ENCODE measurements at regions not wholly inside any gene's neighbourhood (a gene's known extent, or its start where the extent isn't known, plus 50 kb on each side); places are given as distances from the start of the nearest gene placed in this dataset.

GRCh38 chr11:127332896-127333295 lies 332.3 kb upstream of the KIRREL3 start:
- no peak for TF ChIP-seq CTCF (IDR thresholded peaks at IDR 0.05; ENCODE audit: unreplicated experiment)
- Mint-ChIP-seq H3K27me3 (ENCODE audit: unreplicated experiment) (no peaks in the 10 kb centered on the region), H3K4me3 (ENCODE audit: unreplicated experiment) (no peak overlapping the region), H3K36me3 (ENCODE audit: low read depth, unreplicated experiment) (no peaks in the 10 kb centered on the region), H3K27ac (ENCODE audit: unreplicated experiment) (no peak overlapping the region), H3K4me1 (ENCODE audit: unreplicated experiment) (no peaks in the 10 kb centered on the region), H3K9me3 (ENCODE audit: unreplicated experiment) (no peaks in the 10 kb centered on the region)
- DNase-seq (ENCODE audit: low spot score) = no peak

GRCh38 chr11:127330044-127330443 lies 329.5 kb upstream of the KIRREL3 start:
- no peaks in the 10 kb centered on the region for H3K27me3 Mint-ChIP-seq (ENCODE audit: unreplicated experiment)
- H3K36me3 Mint-ChIP-seq (ENCODE audit: low read depth, unreplicated experiment) = no peaks in the 10 kb centered on the region
- H3K9me3 Mint-ChIP-seq (ENCODE audit: unreplicated experiment) = no peaks in the 10 kb centered on the region
- H3K27ac Mint-ChIP-seq (ENCODE audit: unreplicated experiment) = no peak overlapping the region
- H3K4me3 Mint-ChIP-seq (ENCODE audit: unreplicated experiment) = no peak overlapping the region
- no peak for TF ChIP-seq CTCF (IDR thresholded peaks at IDR 0.05; ENCODE audit: unreplicated experiment)
- H3K4me1 Mint-ChIP-seq (ENCODE audit: unreplicated experiment) = no peaks in the 10 kb centered on the region
- DNase-seq (ENCODE audit: low spot score) = no peak

GRCh38 chr11:127308291-127308690 lies 307.7 kb upstream of the KIRREL3 start:
- no peak for DNase-seq (ENCODE audit: low spot score)
- no peak for TF ChIP-seq CTCF (IDR thresholded peaks at IDR 0.05; ENCODE audit: unreplicated experiment)
- Mint-ChIP-seq H3K27ac (ENCODE audit: unreplicated experiment) (no peak overlapping the region), H3K4me1 (ENCODE audit: unreplicated experiment) (no peaks in the 10 kb centered on the region), H3K4me3 (ENCODE audit: unreplicated experiment) (no peak overlapping the region), H3K27me3 (ENCODE audit: unreplicated experiment) (peaks cover 2% of the 10 kb centered on the region), H3K36me3 (ENCODE audit: low read depth, unreplicated experiment) (no peaks in the 10 kb centered on the region), H3K9me3 (ENCODE audit: unreplicated experiment) (no peaks in the 10 kb centered on the region)

GRCh38 chr11:127307700-127308099 lies 307.1 kb upstream of the KIRREL3 start:
- H3K27me3 Mint-ChIP-seq (ENCODE audit: unreplicated experiment) = peaks cover 2% of the 10 kb centered on the region
- H3K36me3 Mint-ChIP-seq (ENCODE audit: low read depth, unreplicated experiment) = no peaks in the 10 kb centered on the region
- H3K4me3 Mint-ChIP-seq (ENCODE audit: unreplicated experiment) = no peak overlapping the region
- no peak for TF ChIP-seq CTCF (IDR thresholded peaks at IDR 0.05; ENCODE audit: unreplicated experiment)
- no peaks in the 10 kb centered on the region for H3K4me1 Mint-ChIP-seq (ENCODE audit: unreplicated experiment)
- no peak for DNase-seq (ENCODE audit: low spot score)
- H3K27ac Mint-ChIP-seq (ENCODE audit: unreplicated experiment) = no peak overlapping the region
- no peaks in the 10 kb centered on the region for H3K9me3 Mint-ChIP-seq (ENCODE audit: unreplicated experiment)

GRCh38 chr11:127304634-127305033 lies 304.1 kb upstream of the KIRREL3 start:
- Mint-ChIP-seq H3K27me3 (ENCODE audit: unreplicated experiment) (peaks cover 2% of the 10 kb centered on the region), H3K4me3 (ENCODE audit: unreplicated experiment) (no peak overlapping the region), H3K4me1 (ENCODE audit: unreplicated experiment) (no peaks in the 10 kb centered on the region), H3K9me3 (ENCODE audit: unreplicated experiment) (no peaks in the 10 kb centered on the region), H3K27ac (ENCODE audit: unreplicated experiment) (no peak overlapping the region), H3K36me3 (ENCODE audit: low read depth, unreplicated experiment) (no peaks in the 10 kb centered on the region)
- DNase-seq (ENCODE audit: low spot score) = no peak
- TF ChIP-seq CTCF (IDR thresholded peaks at IDR 0.05; ENCODE audit: unreplicated experiment) = no peak
